ENCODE measurements at regions not wholly inside any gene's neighbourhood (a gene's known extent, or its start where the extent isn't known, plus 50 kb on each side); places are given as distances from the start of the nearest gene placed in this dataset.

DNA sequence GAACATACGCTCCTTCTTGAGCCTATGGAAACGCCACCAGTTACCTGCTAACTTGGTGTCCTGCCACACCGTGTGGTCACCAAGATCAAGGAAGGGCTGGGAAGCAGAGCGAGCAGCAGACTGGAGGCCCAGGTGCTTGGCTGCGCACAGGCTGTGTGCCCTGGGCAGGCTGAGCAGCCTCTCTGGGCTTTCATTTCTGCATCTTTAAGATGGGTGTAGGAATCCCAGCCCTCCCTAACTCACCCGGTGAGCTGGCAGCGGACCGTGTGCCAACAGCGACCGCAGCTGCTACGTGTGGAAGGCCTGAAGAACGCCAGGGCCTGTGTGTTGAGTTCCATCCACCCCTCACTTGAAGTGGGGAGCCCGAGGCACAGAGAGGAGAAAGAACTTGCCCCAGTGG lies 80.0 kb downstream of the IRF8 start:
- TF ChIP-seq, protein P1, sequence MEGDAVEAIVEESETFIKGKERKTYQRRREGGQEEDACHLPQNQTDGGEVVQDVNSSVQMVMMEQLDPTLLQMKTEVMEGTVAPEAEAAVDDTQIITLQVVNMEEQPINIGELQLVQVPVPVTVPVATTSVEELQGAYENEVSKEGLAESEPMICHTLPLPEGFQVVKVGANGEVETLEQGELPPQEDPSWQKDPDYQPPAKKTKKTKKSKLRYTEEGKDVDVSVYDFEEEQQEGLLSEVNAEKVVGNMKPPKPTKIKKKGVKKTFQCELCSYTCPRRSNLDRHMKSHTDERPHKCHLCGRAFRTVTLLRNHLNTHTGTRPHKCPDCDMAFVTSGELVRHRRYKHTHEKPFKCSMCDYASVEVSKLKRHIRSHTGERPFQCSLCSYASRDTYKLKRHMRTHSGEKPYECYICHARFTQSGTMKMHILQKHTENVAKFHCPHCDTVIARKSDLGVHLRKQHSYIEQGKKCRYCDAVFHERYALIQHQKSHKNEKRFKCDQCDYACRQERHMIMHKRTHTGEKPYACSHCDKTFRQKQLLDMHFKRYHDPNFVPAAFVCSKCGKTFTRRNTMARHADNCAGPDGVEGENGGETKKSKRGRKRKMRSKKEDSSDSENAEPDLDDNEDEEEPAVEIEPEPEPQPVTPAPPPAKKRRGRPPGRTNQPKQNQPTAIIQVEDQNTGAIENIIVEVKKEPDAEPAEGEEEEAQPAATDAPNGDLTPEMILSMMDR (IDR thresholded peaks at IDR 0.05), result no peak
- TF ChIP-seq POLR2AphosphoS5 (IDR thresholded peaks at IDR 0.05; ENCODE audit: low read depth, low read length), result no peak
- TF ChIP-seq SIN3A (IDR thresholded peaks at IDR 0.05; ENCODE audit: borderline replicate concordance, insufficient read depth, low read depth, low read length), result no peak
- no peak for TF ChIP-seq TCF7L2 (IDR thresholded peaks at IDR 0.05; ENCODE audit: low read depth, low read length)
- TF ChIP-seq, protein P2, sequence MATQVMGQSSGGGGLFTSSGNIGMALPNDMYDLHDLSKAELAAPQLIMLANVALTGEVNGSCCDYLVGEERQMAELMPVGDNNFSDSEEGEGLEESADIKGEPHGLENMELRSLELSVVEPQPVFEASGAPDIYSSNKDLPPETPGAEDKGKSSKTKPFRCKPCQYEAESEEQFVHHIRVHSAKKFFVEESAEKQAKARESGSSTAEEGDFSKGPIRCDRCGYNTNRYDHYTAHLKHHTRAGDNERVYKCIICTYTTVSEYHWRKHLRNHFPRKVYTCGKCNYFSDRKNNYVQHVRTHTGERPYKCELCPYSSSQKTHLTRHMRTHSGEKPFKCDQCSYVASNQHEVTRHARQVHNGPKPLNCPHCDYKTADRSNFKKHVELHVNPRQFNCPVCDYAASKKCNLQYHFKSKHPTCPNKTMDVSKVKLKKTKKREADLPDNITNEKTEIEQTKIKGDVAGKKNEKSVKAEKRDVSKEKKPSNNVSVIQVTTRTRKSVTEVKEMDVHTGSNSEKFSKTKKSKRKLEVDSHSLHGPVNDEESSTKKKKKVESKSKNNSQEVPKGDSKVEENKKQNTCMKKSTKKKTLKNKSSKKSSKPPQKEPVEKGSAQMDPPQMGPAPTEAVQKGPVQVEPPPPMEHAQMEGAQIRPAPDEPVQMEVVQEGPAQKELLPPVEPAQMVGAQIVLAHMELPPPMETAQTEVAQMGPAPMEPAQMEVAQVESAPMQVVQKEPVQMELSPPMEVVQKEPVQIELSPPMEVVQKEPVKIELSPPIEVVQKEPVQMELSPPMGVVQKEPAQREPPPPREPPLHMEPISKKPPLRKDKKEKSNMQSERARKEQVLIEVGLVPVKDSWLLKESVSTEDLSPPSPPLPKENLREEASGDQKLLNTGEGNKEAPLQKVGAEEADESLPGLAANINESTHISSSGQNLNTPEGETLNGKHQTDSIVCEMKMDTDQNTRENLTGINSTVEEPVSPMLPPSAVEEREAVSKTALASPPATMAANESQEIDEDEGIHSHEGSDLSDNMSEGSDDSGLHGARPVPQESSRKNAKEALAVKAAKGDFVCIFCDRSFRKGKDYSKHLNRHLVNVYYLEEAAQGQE (IDR thresholded peaks at IDR 0.05; ENCODE audit: insufficient read depth in 1 of 2, low read depth in 2 of 2, low read length in 1 of 2), result no peak

All from Panc1 (cell line).